ENCODE measurements at regions not wholly inside any gene's neighbourhood (a gene's known extent, or its start where the extent isn't known, plus 50 kb on each side); places are given as distances from the start of the nearest gene placed in this dataset.

DNA sequence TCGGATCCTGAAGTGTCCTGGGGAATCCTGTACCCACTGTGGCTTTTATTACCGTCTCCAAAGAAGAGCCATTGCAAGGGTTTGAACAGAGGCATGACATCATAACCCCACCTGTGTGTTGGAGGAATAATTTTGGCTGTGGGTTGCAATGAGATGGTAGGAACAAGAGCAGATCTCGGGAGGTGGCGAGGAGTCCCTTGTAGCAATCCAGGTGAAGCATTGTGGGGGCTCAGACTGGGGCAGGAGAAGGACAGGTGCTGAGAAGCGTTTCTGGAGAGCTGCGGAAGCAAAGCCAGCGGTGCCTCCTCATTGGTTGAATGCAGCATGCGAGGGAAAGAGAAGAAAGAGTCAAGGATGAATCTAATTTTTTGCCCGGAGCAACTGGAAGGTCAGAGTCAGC lies 382.4 kb downstream of the EFNB2 start:
- no peak for DNase-seq (ENCODE audit: low spot score)

DNA sequence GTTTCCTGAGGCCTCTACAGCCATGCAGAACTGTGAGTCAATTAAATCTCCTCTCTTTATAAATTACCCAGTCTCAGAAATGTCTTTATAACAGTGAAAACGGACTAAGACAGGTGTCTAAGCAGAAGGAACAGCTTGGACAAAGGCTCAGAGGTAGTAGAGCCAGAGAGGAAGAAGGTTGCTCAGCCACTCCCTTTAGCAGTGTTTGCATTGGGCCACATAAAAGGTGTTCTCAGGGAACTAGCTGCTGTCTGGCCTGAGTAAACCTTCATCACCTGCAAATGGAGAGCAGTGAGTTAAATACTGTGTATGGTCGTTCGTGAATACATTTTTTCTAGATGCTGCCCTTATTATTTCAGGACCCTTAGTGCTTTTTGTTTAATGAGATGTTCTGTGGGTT lies 383.4 kb downstream of the EFNB2 start:
- intact Hi-C loops (cut with DNase I), result no loop called here

More for the DNA sequence above, 382.4 kb downstream of the EFNB2 start:
- intact Hi-C loops (cut with DNase I), result no loop called here

DNA sequence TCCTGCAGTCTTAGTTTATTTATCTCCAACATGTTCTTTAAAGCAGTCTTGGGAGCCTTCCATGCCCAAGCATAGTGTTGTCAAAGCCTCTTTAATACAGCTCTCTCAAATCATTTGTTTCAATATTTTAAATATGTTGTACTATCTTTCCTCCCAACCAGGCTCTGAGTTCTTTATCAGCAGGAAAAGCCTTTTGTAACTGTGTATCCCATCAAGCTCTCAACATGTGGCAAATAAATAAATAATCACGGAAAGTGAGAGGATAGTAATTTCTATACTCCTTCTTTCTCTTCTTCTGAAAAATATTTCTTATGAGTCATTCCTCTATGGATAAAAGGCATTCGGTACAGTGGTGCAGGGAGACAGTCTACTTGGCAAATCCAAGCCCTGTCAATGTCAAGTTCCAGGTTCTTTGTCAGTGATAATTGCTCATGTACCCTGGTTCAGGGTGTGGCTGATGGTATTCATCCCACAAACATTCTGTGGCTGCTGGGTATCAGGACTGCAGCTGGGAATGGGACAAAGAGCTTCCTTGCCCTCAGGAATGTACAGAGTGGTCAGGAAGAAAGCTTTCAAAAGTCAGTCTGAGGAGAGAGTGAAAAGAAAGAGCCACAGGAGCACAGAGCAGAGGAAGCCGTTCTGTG lies 384.3 kb downstream of the EFNB2 start:
- no peak for DNase-seq (ENCODE audit: low spot score)
- intact Hi-C loops (cut with DNase I), result no loop called here

More for the DNA sequence above, 383.4 kb downstream of the EFNB2 start:
- DNase-seq (ENCODE audit: low spot score), result no peak

DNA sequence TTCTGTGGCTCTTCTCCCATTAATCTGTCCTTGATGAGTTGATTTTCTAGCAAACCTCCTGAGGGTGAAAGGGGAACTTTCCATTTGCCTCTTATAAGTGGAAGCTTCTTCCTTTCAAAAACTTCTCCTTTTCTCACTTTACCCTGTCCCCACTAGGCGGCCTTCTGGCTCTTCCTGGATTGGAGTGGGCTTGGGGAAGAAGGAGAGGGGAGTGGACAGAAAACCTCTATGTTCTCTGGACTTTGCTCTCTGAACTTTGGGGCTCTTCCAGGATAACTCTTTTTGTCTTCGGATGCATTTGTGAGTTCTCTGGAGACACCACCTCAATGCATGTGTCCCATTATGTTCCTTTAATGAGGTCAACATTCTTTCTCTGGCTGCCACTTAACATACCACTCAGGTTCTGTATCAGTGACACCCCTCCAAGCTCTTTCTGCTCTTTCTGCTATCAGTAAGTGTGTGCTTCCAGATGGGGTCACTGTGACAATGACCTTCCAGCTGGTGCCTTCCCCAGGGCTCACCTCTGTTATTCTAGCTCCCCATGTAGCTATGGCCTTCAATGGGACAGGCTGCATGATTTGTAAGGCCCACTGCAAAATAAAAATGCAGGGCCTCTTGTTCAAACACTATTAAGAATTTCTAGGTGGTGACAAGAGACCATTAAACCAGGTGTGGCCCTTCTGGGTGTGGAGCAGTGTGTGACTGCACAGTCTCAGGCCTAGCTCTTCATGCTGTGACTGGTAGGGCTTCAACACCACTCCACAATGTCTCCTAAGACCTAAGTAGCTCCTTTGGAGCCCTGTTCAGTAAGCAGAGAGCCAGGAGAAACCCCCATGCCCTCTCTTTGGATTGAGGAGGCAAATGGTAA lies 389.2 kb downstream of the EFNB2 start:
- intact Hi-C loops (cut with DNase I), result loop anchor here in 1 of 2 donors (2.0 to 5.0 kb wide), 2 partner anchors 77 to 881 kb away; no protein-coding TSS in a partner anchor
- no peak for DNase-seq (ENCODE audit: low spot score)

DNA sequence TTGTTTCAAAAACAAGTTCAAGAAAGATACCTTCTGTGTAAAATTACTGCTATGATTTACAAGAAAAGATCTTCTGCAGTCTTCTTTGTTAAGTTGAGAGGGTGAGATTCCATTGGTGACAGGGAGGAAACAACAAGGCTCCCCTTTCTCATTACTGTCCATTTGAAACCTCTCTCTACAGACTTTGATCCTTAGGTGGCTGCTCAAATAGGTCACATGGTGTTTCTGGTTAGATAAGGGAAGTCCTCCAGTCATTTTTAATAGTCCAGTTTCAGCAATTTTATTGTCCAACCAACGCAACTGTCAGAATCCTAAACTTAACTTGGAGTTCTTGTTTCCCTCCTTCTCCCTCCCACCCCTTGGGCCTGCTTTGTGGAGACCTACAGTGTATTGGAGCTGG lies 390.4 kb downstream of the EFNB2 start:
- intact Hi-C loops (cut with DNase I), result loop anchor here in 1 of 2 donors (2.0 to 5.0 kb wide), 2 partner anchors 78 to 882 kb away; no protein-coding TSS in a partner anchor
- DNase-seq (ENCODE audit: low spot score), result no peak

DNA sequence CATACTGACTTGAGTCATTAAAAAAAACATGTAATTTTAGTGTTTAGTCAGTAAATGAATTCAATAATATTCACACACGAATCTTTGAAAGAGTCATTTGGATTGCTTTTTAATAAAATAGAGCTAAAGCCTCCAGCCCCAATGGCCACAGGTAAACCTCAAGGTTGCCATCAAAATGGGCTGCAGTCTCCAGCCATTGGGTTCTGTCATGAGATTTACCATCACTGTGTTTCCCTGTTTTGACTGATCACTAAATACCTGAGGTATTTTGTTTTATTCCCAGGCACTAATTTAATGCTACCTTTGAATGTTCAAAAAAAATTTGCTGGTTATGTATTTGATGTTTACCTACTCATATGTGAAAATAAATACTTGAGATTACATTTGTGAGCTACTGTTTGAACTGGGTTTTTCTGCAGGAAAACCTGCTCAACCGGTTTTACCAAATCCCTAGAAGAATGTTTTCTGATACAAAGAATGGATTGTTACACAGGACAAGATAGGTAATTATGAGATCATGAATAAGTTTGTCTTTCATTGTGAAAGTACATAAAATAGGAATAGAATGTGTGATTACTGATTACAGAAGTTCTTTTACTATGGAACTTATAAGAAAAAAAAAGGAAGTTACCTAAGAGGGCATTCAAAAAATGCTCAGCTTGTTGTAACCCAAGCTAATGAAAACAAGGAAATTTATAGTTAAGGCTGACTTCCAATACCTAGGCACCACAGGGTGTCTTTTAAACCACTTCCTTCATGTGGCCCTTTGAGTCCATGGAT lies 391.3 kb downstream of the EFNB2 start:
- intact Hi-C loops (cut with DNase I), result loop anchor here in 1 of 2 donors (2.0 kb wide), 1 partner anchor 79 kb away; no protein-coding TSS in a partner anchor
- DNase-seq (ENCODE audit: low spot score), result no peak

DNA sequence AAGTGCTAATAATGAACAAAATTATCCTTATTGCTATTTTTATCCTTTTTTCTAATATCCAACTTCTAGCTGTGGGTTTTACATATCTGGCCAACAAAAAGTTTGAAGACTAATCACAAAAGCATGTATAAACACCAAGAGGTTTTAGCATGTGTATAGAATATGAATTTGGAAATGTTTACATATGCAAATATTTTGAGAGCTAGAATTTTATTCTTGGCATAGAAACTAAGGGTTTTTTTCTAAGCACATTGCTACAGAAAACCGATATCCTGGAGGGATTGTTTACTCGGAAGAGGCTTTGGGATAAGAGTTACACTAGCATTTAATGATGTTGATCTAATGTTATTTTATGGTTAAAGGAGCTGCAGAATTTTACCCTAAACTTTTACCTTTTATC lies 392.1 kb downstream of the EFNB2 start:
- intact Hi-C loops (cut with DNase I), result no loop called here
- no peak for DNase-seq (ENCODE audit: low spot score)

DNA sequence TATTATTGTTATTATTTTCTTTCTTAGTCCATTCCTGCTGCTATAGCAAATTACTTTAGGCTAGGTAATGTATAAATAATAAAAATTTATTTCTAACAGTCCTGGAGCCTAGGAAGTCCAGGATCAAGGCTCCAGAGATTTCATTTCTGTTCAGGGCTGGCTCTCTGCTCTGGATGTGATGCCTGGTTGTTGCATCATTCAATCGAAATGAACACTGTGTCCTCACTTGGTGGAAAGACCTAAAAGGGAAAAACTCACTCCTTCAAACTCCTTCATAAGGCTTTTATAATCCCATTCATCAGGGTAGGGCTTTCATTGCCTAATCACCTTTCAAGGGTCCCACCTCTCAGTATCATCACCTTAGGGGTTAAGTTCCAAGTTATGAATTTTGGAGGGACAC lies 395.0 kb downstream of the EFNB2 start:
- intact Hi-C loops (cut with DNase I), result no loop called here
- no peak for DNase-seq (ENCODE audit: low spot score)

DNA sequence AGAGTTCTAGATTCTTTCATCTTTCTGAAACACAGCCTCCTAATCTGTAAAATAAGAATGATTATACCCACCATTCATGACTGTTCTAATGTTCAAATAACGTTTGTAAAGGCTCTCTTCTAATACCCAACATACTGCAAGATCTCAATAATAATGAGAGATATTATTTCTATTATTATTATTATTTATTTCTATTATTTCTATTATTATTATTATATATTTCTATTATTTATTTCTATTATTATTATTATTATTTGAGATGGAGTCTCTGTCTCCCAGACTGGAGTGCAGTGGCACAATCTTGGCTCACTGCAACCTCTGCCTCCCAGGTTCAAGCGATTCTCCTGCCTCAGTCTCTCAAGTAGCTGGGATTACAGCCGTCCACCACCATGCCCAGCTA lies 395.5 kb downstream of the EFNB2 start:
- intact Hi-C loops (cut with DNase I), result loop anchor here in 1 of 2 donors (10.0 kb wide), 1 partner anchor 1795 kb away; no protein-coding TSS in a partner anchor
- no peak for DNase-seq (ENCODE audit: low spot score)

DNA sequence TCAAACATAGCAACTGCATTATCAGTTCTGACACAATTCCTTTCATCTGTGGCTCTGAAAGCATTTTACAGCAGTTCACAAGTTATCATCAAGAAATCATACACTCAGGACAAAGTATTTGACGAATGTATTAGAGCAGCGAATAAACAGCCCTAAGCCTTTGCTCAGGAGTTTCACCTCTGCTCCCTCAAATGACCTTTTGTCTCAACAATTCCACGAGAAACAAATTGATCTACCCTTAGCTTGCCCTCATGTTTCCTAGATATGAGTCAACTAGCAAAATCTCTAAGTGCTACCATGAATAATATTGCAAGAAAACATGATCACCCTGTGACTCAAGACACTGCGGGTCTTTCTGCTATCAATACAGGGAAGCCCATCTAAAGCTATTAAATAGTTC lies 396.1 kb downstream of the EFNB2 start:
- intact Hi-C loops (cut with DNase I), result loop anchor here in 1 of 2 donors (10.0 kb wide), 1 partner anchor 1795 kb away; no protein-coding TSS in a partner anchor
- no peak for DNase-seq (ENCODE audit: low spot score)

DNA sequence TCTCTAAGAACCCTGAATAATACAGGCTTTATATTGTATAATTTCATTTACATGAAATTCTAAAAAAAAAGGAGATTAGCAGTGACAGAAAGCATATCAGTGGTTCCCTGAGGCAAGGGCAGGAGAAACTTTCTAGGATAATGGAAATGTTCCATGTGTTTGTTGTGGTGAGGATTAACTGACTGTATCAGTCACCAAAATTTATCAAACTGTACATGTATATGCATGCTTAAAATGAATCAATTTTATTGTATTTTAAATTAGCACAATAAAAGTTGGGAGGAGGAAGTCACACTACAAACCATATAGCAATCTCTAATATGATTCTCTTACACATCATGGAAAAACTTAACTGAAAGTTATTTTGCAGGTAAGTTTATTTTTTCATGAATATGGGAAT lies 396.8 kb downstream of the EFNB2 start:
- intact Hi-C loops (cut with DNase I), result loop anchor here in 1 of 2 donors (10.0 kb wide), 1 partner anchor 1794 kb away; no protein-coding TSS in a partner anchor
- DNase-seq (ENCODE audit: low spot score), result no peak

DNA sequence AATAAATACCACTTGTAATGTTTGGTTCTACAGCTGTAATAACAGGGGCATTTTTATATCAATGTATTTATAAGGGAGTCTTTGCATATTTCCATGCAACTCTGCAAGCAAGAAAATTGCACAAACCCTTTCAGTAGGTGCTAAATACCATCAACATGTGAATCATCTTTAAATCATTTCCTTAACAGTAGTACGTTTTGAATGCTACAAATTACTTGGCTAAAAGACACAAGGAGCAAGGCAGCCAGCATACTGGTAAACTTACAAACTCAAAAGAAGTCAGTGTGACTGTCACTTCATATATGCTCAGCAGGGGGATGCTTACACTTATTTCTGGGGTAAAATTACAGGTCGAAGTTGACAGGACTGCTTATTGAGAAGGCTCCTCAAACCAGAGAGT lies 402.4 kb downstream of the EFNB2 start:
- intact Hi-C loops (cut with DNase I), result loop anchor here in 1 of 2 donors (10.0 kb wide), 1 partner anchor 1788 kb away; no protein-coding TSS in a partner anchor
- DNase-seq (ENCODE audit: low spot score), result no peak

DNA sequence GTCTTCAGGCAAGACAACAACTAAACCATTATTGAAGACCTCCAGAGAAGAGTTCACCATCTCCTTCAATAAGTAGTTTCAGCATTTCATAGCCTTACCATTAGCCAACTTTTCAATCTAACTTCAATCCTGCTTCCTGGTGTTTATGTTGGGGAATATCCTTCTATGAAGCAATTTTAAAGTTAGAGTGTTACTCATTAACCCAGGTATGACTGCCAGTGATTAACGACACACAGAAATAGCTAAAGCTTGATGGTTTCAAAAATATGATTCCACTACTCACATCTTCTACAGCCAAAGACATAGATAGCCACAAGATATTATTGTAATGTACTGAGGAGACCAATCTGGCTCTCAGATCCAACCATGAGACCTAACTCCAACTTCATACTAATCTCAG lies 403.2 kb downstream of the EFNB2 start:
- DNase-seq (ENCODE audit: low spot score), result no peak
- intact Hi-C loops (cut with DNase I), result loop anchor here in 1 of 2 donors (10.0 kb wide), 1 partner anchor 1787 kb away; no protein-coding TSS in a partner anchor

DNA sequence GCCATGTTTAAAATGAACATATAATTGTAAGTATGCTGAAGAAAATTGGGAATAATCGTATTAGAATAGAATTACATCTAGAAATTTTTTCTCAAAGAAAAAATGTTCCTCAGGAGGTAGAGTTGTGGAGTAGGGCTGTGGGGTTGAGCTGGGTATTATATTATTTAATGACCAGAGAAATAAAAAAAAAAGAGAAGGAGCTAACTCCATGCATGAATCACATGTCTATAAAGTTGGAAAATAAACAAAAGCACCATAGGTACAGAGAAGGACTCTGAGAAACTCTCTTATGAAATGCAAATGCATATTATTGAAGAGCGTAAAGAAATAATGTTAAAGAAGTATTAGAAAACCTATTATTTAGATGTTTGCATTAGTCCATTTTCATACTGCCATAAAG lies 405.5 kb downstream of the EFNB2 start:
- no peak for DNase-seq (ENCODE audit: low spot score)
- intact Hi-C loops (cut with DNase I), result loop anchor here in 1 of 2 donors (10.0 kb wide), 1 partner anchor 1785 kb away; no protein-coding TSS in a partner anchor

DNA sequence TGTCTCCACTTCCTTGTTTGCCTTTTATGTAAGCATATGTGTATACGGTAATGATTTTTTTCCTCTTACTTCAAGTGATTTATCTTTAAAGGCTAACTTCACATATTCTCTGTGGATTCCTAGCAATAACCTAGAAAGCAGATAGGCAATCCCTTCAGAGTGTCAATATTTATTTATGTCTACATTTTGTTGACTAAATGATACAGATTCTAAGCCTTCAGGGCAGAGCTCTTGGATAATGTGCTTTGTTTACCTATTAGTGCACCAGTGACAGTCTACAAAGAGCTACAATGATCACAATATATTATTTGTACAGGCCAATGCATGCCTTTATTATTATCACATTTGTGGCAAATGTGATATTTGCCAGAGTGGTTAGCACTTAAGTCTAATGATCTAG lies 406.2 kb downstream of the EFNB2 start:
- no peak for DNase-seq (ENCODE audit: low spot score)
- intact Hi-C loops (cut with DNase I), result no loop called here

DNA sequence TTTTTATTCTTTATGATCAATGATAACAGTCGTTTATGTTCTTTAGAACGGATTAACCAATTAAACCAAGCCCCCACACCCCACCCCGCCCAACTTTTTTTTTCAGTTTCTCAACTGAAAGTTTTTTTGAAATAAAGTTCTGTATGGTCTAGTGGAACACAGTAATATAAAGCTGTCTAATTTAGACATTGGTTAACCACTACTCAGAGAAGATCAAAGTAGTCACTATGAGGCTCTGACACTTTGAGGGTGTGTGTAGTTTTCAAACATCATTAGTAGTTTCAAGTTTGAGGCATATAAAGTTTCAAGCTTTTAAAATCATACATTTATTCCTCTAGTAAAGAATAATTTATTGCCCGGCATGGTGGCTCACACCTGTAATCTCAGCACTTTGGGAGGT lies 413.2 kb downstream of the EFNB2 start:
- intact Hi-C loops (cut with DNase I), result no loop called here
- no peak for DNase-seq (ENCODE audit: low spot score)

DNA sequence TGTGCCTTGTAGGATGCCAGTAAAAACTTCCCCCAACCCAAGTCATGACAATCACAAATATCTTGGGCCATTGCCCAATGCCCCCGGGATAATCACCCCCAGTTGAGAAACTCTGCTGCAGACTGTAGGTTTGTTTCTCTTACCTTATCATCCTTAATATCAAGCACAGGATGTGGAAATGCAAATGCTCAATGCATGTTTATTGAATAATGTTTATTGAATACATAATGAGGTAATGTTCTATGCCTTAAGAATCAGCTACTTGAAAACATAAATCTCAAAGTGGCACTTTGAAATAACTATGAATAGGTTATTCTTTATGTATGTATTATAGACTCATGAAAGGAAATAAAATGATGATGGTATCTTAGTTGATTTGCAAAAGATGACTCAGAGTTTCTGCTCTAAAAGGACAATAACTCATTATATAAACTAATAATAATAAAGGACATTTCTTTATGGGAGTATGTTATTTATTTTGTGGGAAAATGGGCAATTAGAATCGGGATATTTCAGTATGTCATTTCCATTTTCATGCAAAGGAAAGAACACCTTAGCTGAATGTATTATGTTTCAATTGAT lies 414.2 kb downstream of the EFNB2 start:
- intact Hi-C loops (cut with DNase I), result no loop called here
- DNase-seq (ENCODE audit: low spot score), result no peak

DNA sequence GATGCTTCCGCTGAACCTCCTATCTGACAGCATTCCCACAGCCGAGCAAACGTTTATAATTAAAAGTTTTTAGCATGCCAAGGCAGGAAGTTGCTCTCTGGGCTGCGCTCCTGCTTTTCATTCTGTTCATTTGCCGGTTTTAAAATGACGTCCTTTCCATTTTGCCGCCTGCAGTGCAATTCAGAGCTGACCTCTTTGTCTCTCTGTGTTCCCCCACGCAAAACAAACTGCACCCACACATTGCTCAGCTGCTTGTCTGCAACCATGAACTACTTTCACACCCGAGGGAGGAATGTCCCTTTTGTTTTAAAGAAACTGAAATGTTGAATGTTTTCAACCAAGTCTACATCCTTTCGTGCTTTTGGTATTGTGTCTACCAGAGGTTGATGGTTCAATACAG lies 416.5 kb downstream of the EFNB2 start:
- DNase-seq (ENCODE audit: low spot score), result no peak
- intact Hi-C loops (cut with DNase I), result no loop called here

DNA sequence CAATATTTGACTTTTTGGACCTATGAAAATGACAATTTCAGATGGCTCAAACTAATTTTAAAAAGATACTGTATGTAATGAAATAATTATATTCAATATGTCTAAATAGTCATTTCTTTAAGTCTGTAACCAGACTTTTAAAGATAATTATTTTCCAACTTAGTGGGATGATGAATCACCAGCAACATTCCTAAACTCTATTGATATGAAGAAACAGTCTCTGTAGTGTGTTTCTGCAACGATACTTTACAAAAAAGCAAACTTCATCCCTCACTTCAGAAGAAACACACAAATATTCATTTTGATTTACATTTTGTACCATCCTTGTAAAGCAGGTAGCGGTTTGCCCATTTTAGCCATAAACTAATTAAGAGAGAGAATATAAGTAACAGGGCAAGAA lies 417.4 kb downstream of the EFNB2 start:
- no peak for DNase-seq (ENCODE audit: low spot score)
- intact Hi-C loops (cut with DNase I), result no loop called here

Measured in posterior vena cava (tissue), 2 donors.